H1 (cell line): ENCODE measurements at regions not wholly inside any gene's neighbourhood (a gene's known extent, or its start where the extent isn't known, plus 50 kb on each side); places are given as distances from the start of the nearest gene placed in this dataset.

Source experiments
- ATF2 ChIP-seq: IDR thresholded peaks from 2 replicates; pipeline ENCODE4 v1.6.1; 2012; ENCODE audit warnings: low read length, inconsistent platforms
- CBX5 ChIP-seq: fragments of 300-800, 300-1000 bp; sonication (generic); IDR thresholded peaks from 2 replicates; pipeline ENCODE4 v1.7.1; 2016; ENCODE audit warnings: antibody characterized with exemption, low read length, low read depth
- CHD2 ChIP-seq: IDR thresholded peaks from 2 replicates; pipeline ENCODE4 v1.6.1; 2012; ENCODE audit warnings: low read length, improper control_type of control experiment
- CREB1 ChIP-seq: IDR thresholded peaks from 2 replicates; pipeline ENCODE4 v1.6.1; 2012; ENCODE audit warnings: inconsistent platforms
- EP300 ChIP-seq, 2 experiments: IDR thresholded peaks; 1 replicate in 1 of 2; 2 replicates in 1 of 2; pipeline ENCODE4 v1.6.1; 2011 to 2012; ENCODE audit warnings: low read depth in 2 of 2, low read length in 2 of 2, mild to moderate bottlenecking in 2 of 2, borderline replicate concordance in 1 of 2, inconsistent platforms in 1 of 2, moderate library complexity in 1 of 2
- EZH2 ChIP-seq: fragments of 200-600 bp; sonication (generic); IDR thresholded peaks from 2 replicates; pipeline ENCODE4 v1.7.1; 2012; ENCODE audit warnings: low read depth, mild to moderate bottlenecking, moderate library complexity, low read length, inconsistent platforms; ENCODE audit not compliant: severe bottlenecking
- GABPA ChIP-seq: IDR thresholded peaks from 2 replicates; pipeline ENCODE4 v1.6.1; 2011; ENCODE audit warnings: mild to moderate bottlenecking, low read length, moderate library complexity, borderline replicate concordance; ENCODE audit not compliant: insufficient read depth
- RFX5 ChIP-seq: IDR thresholded peaks from 2 replicates; pipeline ENCODE4 v1.6.1; 2011; ENCODE audit warnings: low read depth, low read length, improper control_type of control experiment, borderline replicate concordance
- SAP30 ChIP-seq: fragments of 300-600 bp; sonication (generic); IDR thresholded peaks from 2 replicates; pipeline ENCODE4 v1.7.1; 2012; ENCODE audit warnings: low read length, moderate library complexity, mild to moderate bottlenecking, inconsistent platforms; ENCODE audit not compliant: insufficient read depth, insufficient replicate concordance
- SP1 ChIP-seq: IDR thresholded peaks from 2 replicates; pipeline ENCODE4 v1.6.1; 2011; ENCODE audit warnings: low read depth, low read length
- SP2 ChIP-seq: IDR thresholded peaks from 2 replicates; pipeline ENCODE4 v1.6.1; 2012; ENCODE audit warnings: mild to moderate bottlenecking, low read length, inconsistent platforms
- SP4 ChIP-seq: IDR thresholded peaks from 2 replicates; pipeline ENCODE4 v1.6.1; 2012; ENCODE audit warnings: low read length, inconsistent platforms
- SUZ12 ChIP-seq: fragments of 200-600 bp; sonication (generic); IDR thresholded peaks from 2 replicates; pipeline ENCODE4 v1.6.1; 2012; ENCODE audit warnings: mild to moderate bottlenecking, inconsistent platforms, low read length, moderate library complexity, mixed read lengths
- TAF1 ChIP-seq: IDR thresholded peaks from 2 replicates; pipeline ENCODE4 v1.6.1; 2011; ENCODE audit warnings: mild to moderate bottlenecking, low read depth, low read length
- TAF7 ChIP-seq: optimal IDR thresholded peaks from 2 replicates; pipeline ENCODE3; 2011; ENCODE audit warnings: low read depth, mild to moderate bottlenecking, inconsistent platforms, low read length, moderate library complexity, borderline replicate concordance
- TCF12 ChIP-seq: IDR thresholded peaks from 2 replicates; pipeline ENCODE4 v1.6.1; 2011; ENCODE audit warnings: low read depth, mild to moderate bottlenecking, low read length
- TF ChIP-seq, protein P1 (sequence below), 3 experiments: IDR thresholded peaks; 1 replicate in 2 of 3; 2 replicates in 1 of 3; pipeline versions ENCODE4 v1.5.1 to v1.6.1; 2011; ENCODE audit warnings: low read length in 3 of 3, mild to moderate bottlenecking in 3 of 3, inconsistent platforms in 2 of 3, low read depth in 1 of 3, moderate library complexity in 1 of 3; ENCODE audit not compliant: insufficient read depth in 1 of 3; ENCODE audit errors: control extremely low read depth in 1 of 3
- TF ChIP-seq, protein P2 (sequence below): IDR thresholded peaks from 2 replicates; pipeline ENCODE4 v1.6.1; 2011; ENCODE audit warnings: low read length, improper control_type of control experiment

- TF ChIP-seq TAF1 (peak; percentile 94), CBX5 (no peak), GABPA (no peak), EP300 (IDR thresholded peaks at IDR 0.05; ENCODE audit: borderline replicate concordance in 1 of 2, low read depth in 2 of 2, low read length in 2 of 2) (0 out of 3 replicates have a peak, but pooled peaks of 1 of the 2 experiments have one; percentile 9), TCF12 (0 out of 2 replicates have a peak, but pooled peaks have one; percentile 72), SUZ12 (no peak), TAF7 (peak; percentile 56), RFX5 (no peak), SP2 (peak; percentile 37; the same call in 1 of the 2 replicates), SP4 (0 out of 2 replicates have a peak, but pooled peaks have one; percentile 42), EZH2 (no peak), CREB1 (peak; percentile 83), ATF2 (no peak), CHD2 (peak; percentile 60), SP1 (peak; percentile 91), SAP30 (no peak)
- TF ChIP-seq, protein P1, sequence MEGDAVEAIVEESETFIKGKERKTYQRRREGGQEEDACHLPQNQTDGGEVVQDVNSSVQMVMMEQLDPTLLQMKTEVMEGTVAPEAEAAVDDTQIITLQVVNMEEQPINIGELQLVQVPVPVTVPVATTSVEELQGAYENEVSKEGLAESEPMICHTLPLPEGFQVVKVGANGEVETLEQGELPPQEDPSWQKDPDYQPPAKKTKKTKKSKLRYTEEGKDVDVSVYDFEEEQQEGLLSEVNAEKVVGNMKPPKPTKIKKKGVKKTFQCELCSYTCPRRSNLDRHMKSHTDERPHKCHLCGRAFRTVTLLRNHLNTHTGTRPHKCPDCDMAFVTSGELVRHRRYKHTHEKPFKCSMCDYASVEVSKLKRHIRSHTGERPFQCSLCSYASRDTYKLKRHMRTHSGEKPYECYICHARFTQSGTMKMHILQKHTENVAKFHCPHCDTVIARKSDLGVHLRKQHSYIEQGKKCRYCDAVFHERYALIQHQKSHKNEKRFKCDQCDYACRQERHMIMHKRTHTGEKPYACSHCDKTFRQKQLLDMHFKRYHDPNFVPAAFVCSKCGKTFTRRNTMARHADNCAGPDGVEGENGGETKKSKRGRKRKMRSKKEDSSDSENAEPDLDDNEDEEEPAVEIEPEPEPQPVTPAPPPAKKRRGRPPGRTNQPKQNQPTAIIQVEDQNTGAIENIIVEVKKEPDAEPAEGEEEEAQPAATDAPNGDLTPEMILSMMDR (IDR thresholded peaks at IDR 0.05; ENCODE audit: control extremely low read depth in 1 of 3, insufficient read depth in 1 of 3, low read depth in 1 of 3, low read length in 3 of 3) = peak; percentile 60 to 74 (median 67)
- TF ChIP-seq, protein P2, sequence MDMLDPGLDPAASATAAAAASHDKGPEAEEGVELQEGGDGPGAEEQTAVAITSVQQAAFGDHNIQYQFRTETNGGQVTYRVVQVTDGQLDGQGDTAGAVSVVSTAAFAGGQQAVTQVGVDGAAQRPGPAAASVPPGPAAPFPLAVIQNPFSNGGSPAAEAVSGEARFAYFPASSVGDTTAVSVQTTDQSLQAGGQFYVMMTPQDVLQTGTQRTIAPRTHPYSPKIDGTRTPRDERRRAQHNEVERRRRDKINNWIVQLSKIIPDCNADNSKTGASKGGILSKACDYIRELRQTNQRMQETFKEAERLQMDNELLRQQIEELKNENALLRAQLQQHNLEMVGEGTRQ = peak; percentile 67
Observed at GRCh38 chr7:25854608-25855497, 297.1 kb upstream of the NFE2L3 start (continued).
